Osteoblast (primary cell): ENCODE measurements at regions not wholly inside any gene's neighbourhood (a gene's known extent, or its start where the extent isn't known, plus 50 kb on each side); places are given as distances from the start of the nearest gene placed in this dataset.

Source experiments
- DNase-seq: peaks from one replicate; pipeline ENCODE4 v3.0.0; 2011; ENCODE audit warnings: low spot score, mixed read lengths; ENCODE audit not compliant: insufficient read length; ENCODE audit errors: missing footprints
- H2AFZ ChIP-seq: 2 replicates; pipeline ENCODE4 v1.6.0; 2011; ENCODE audit warnings: mild to moderate bottlenecking, low read length
- H3K27ac ChIP-seq: 2 replicates; pipeline ENCODE4 v1.5.1; 2011; ENCODE audit warnings: mild to moderate bottlenecking, low read depth, low read length, moderate library complexity
- H3K27me3 ChIP-seq: 2 replicates; pipeline ENCODE4 v1.6.0; 2012; ENCODE audit warnings: mild to moderate bottlenecking, control low read depth, inconsistent platforms, low read length, moderate library complexity; ENCODE audit not compliant: insufficient read depth
- H3K36me3 ChIP-seq: 2 replicates; pipeline ENCODE4 v1.5.1; 2011; ENCODE audit warnings: mild to moderate bottlenecking, low read length, control low read depth, moderate library complexity; ENCODE audit not compliant: insufficient read depth
- H3K4me1 ChIP-seq: 2 replicates; pipeline ENCODE4 v1.5.1; 2011; ENCODE audit warnings: mild to moderate bottlenecking, low read length, control low read depth, moderate library complexity; ENCODE audit not compliant: insufficient read depth
- H3K4me2 ChIP-seq: 2 replicates; pipeline ENCODE4 v1.6.0; 2011; ENCODE audit warnings: mild to moderate bottlenecking, low read length; ENCODE audit not compliant: insufficient read depth
- H3K4me3 ChIP-seq: fragments of 200-600 bp; sonication (generic); 3 replicates; pipeline ENCODE4 v1.5.1; 2012; ENCODE audit warnings: mild to moderate bottlenecking, low read length, inconsistent platforms; ENCODE audit not compliant: insufficient read depth
- H3K79me2 ChIP-seq: 2 replicates; pipeline ENCODE4 v1.6.0; 2012; ENCODE audit warnings: mild to moderate bottlenecking, low read length, control low read depth, inconsistent platforms; ENCODE audit not compliant: insufficient read depth
- H3K9me3 ChIP-seq: 2 replicates; pipeline ENCODE4 v1.5.1; 2011; ENCODE audit warnings: low read depth, low read length, control low read depth
- H4K20me1 ChIP-seq: 2 replicates; pipeline ENCODE4 v1.6.0; 2012; ENCODE audit warnings: mild to moderate bottlenecking, low read length, control low read depth; ENCODE audit not compliant: insufficient read depth
- TF ChIP-seq, protein P1 (sequence below): IDR thresholded peaks from 2 replicates; pipeline ENCODE4 v1.5.1; 2011; ENCODE audit warnings: mild to moderate bottlenecking, low read depth, low read length, moderate library complexity; ENCODE audit errors: extremely low read depth

DNA sequence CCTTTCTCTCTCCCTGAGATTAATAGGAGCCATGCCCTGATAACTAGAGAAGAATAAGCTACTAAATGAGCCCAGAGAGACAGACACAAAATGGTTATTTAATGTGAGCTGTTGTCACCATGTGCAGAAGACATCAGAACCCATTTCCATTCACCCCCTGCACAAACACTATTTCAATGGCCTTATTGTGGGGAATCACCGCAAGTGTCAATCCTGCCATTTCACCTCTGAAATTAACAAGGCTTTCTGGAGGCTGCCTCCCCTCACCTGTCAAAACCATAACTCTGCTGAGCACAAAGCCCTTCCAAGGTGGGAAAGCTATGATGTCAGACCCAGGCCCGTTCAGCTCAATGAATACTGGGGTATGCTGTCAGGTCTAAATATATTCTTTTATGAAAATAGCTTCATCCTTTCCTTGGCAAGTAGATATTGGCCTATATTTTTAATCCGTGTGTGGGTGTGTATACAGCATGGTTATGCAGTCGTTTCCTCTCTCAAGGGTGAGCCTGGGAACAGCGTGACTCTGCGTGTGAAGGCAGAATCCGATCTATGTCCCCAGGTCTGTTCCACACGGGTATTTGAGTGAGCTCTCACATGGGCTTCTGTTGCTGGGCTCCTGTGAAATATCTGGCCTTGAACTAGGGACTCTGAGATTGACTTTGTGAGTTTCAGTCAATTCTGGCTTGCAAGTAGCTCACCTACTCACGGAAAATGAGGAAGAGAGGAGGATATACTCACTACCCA is 266.3 kb downstream of the FBXW7 start:
- H3K79me2 ChIP-seq = no peaks in the 10 kb centered on the region
- no peak for DNase-seq
- peaks cover 3% of the 10 kb centered on the region for H3K4me1 ChIP-seq
- no peak overlapping the region for H3K27ac ChIP-seq
- no peak overlapping the region for H2AFZ ChIP-seq
- no peaks in the 10 kb centered on the region for H4K20me1 ChIP-seq
- TF ChIP-seq, protein P1, sequence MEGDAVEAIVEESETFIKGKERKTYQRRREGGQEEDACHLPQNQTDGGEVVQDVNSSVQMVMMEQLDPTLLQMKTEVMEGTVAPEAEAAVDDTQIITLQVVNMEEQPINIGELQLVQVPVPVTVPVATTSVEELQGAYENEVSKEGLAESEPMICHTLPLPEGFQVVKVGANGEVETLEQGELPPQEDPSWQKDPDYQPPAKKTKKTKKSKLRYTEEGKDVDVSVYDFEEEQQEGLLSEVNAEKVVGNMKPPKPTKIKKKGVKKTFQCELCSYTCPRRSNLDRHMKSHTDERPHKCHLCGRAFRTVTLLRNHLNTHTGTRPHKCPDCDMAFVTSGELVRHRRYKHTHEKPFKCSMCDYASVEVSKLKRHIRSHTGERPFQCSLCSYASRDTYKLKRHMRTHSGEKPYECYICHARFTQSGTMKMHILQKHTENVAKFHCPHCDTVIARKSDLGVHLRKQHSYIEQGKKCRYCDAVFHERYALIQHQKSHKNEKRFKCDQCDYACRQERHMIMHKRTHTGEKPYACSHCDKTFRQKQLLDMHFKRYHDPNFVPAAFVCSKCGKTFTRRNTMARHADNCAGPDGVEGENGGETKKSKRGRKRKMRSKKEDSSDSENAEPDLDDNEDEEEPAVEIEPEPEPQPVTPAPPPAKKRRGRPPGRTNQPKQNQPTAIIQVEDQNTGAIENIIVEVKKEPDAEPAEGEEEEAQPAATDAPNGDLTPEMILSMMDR = no peak
- no peaks in the 10 kb centered on the region for H3K27me3 ChIP-seq
- no peaks in the 10 kb centered on the region for H3K36me3 ChIP-seq
- no peak overlapping the region for H3K4me2 ChIP-seq
- no peaks in the 10 kb centered on the region for H3K9me3 ChIP-seq
- no peak overlapping the region for H3K4me3 ChIP-seq

DNA sequence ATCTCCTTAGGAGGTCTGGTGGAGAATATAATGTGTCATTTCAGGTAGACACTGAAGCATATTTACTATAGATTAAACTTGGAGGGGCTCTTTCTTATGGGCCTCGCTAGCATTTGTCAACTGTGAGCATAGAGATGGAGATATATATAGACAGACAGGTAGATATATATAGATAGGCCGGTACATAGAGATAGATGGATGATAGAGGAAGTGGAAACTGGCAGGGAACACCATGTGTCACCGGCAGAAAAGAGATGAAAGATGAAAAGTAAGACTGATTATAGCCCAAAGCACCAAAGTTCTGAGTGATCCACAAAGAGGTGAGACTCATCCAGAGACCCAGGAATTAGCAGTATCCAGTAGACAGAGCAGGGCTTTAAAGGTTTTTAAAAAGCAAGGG is 268.1 kb downstream of the FBXW7 start:
- Histone ChIP-seq H2AFZ (no peak overlapping the region), H4K20me1 (no peaks in the 10 kb centered on the region), H3K4me3 (no peak overlapping the region), H3K9me3 (no peaks in the 10 kb centered on the region), H3K4me1 (peaks cover 3% of the 10 kb centered on the region), H3K27me3 (no peaks in the 10 kb centered on the region), H3K4me2 (no peak overlapping the region), H3K27ac (no peak overlapping the region), H3K36me3 (no peaks in the 10 kb centered on the region), H3K79me2 (no peaks in the 10 kb centered on the region)
- TF ChIP-seq, protein P1 = no peak
- DNase-seq = no peak

DNA sequence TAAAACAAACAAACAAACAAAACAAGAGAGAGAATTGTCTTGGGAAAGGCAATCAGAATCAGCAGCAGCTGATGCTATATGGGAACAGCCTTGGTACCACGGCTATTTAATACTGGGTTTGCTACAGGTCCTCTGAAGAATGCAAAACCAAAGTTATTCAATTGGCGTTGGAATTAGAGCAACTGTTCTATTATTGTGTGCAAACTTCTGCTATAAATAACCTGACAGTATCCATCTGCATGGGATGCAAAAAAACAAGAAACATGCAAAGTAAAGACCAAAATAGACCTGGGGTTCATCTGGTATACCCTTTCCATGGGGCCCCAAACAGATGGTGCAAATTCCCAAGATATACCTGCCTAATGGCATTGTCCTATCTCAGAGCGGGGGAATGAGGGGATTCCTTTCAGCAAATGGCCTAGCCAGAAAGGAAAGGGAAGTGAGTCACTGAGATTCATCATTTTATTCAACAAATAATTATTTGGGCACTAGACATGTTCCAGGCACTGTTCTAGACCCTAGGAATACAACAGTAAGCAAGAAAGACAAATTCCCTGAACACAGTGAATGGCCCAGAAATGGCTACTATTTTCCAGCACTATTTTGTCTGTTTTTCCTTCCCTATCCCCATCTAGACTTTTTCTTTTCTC is 268.9 kb downstream of the FBXW7 start:
- H2AFZ ChIP-seq = no peak overlapping the region
- no peak for DNase-seq
- no peaks in the 10 kb centered on the region for H3K36me3 ChIP-seq

GRCh38 chr4:152265149-152265621 is 270.7 kb downstream of the FBXW7 start:
- no peak overlapping the region for H3K27ac ChIP-seq
- H3K27me3 ChIP-seq = no peaks in the 10 kb centered on the region
- TF ChIP-seq, protein P1 = no peak
- no peaks in the 10 kb centered on the region for H3K79me2 ChIP-seq
- no peaks in the 10 kb centered on the region for H3K9me3 ChIP-seq
- H2AFZ ChIP-seq = no peak overlapping the region
- DNase-seq = no peak
- H3K4me2 ChIP-seq = peak overlapping the region; percentile 40
- H3K4me1 ChIP-seq = peaks cover 3% of the 10 kb centered on the region
- H3K36me3 ChIP-seq = no peaks in the 10 kb centered on the region
- no peak overlapping the region for H3K4me3 ChIP-seq
- no peaks in the 10 kb centered on the region for H4K20me1 ChIP-seq

More for the DNA sequence above, 268.9 kb downstream of the FBXW7 start:
- TF ChIP-seq, protein P1 = no peak
- Histone ChIP-seq H3K27ac (no peak overlapping the region), H3K27me3 (no peaks in the 10 kb centered on the region), H3K9me3 (no peaks in the 10 kb centered on the region), H3K4me1 (peaks cover 3% of the 10 kb centered on the region), H3K4me3 (no peak overlapping the region), H3K4me2 (no peak overlapping the region), H3K79me2 (no peaks in the 10 kb centered on the region), H4K20me1 (no peaks in the 10 kb centered on the region)
